ENCODE measurements at regions not wholly inside any gene's neighbourhood (a gene's known extent, or its start where the extent isn't known, plus 50 kb on each side); places are given as distances from the start of the nearest gene placed in this dataset.

- intact Hi-C loops (cut with micrococcal nuclease): no loop called here
Observed at GRCh38 chr13:22219709-22220108, 548.8 kb downstream of the FGF9 start.

GRCh38 chr13:22220151-22221135 lies 549.6 kb downstream of the FGF9 start:
- intact Hi-C loops (cut with micrococcal nuclease): no loop called here

- intact Hi-C loops (cut with micrococcal nuclease): no loop called here
Observed at GRCh38 chr13:22223411-22223810, 552.5 kb downstream of the FGF9 start.

- intact Hi-C loops (cut with micrococcal nuclease): no loop called here
Observed at GRCh38 chr13:22226086-22226485, 555.2 kb downstream of the FGF9 start.

- intact Hi-C loops (cut with micrococcal nuclease): no loop called here
Observed at GRCh38 chr13:22227895-22228294, 557.0 kb downstream of the FGF9 start.

GRCh38 chr13:22229916-22230315 lies 559.0 kb downstream of the FGF9 start:
- intact Hi-C loops (cut with micrococcal nuclease): loop anchor here (5.0 kb wide), 1 partner anchor 57 kb away; no protein-coding TSS in a partner anchor

- intact Hi-C loops (cut with micrococcal nuclease): loop anchor here (5.0 kb wide), 1 partner anchor 55 kb away; no protein-coding TSS in a partner anchor
Observed at GRCh38 chr13:22232186-22232585, 561.3 kb downstream of the FGF9 start.

GRCh38 chr13:22235285-22235949 lies 564.5 kb downstream of the FGF9 start:
- intact Hi-C loops (cut with micrococcal nuclease): no loop called here

- intact Hi-C loops (cut with micrococcal nuclease): no loop called here
Observed at GRCh38 chr13:22235950-22236290, 565.0 kb downstream of the FGF9 start.

- intact Hi-C loops (cut with micrococcal nuclease): no loop called here
Observed at GRCh38 chr13:22238269-22238668, 567.4 kb downstream of the FGF9 start.

- intact Hi-C loops (cut with micrococcal nuclease): no loop called here
Observed at GRCh38 chr13:22240716-22241115, 569.8 kb downstream of the FGF9 start.

GRCh38 chr13:22243469-22244163 lies 572.7 kb downstream of the FGF9 start:
- intact Hi-C loops (cut with micrococcal nuclease): no loop called here

- intact Hi-C loops (cut with micrococcal nuclease): no loop called here
Observed at GRCh38 chr13:22252281-22252830, 581.5 kb downstream of the FGF9 start.

GRCh38 chr13:22253107-22253506 lies 582.2 kb downstream of the FGF9 start:
- intact Hi-C loops (cut with micrococcal nuclease): no loop called here

- intact Hi-C loops (cut with micrococcal nuclease): no loop called here
Observed at GRCh38 chr13:22256111-22256639, 585.3 kb downstream of the FGF9 start.

GRCh38 chr13:22262001-22262885 lies 591.4 kb downstream of the FGF9 start:
- intact Hi-C loops (cut with micrococcal nuclease): no loop called here

GRCh38 chr13:22263185-22263584 lies 592.3 kb downstream of the FGF9 start:
- intact Hi-C loops (cut with micrococcal nuclease): no loop called here

GRCh38 chr13:22265563-22265962 lies 594.7 kb downstream of the FGF9 start:
- intact Hi-C loops (cut with micrococcal nuclease): no loop called here

GRCh38 chr13:22270881-22271280 lies 600.0 kb downstream of the FGF9 start:
- intact Hi-C loops (cut with micrococcal nuclease): no loop called here

GRCh38 chr13:22271903-22272302 lies 601.0 kb downstream of the FGF9 start:
- intact Hi-C loops (cut with micrococcal nuclease): no loop called here
